A549 (cell line): ENCODE measurements at regions not wholly inside any gene's neighbourhood (a gene's known extent, or its start where the extent isn't known, plus 50 kb on each side); places are given as distances from the start of the nearest gene placed in this dataset.

Source experiments
- ATAC-seq, 2 experiments: fragments of 200-7000 bp in 1 of 2; fragments of >200 bp in 1 of 2; cut with Nextera tagmentation in 1 of 2; cut with Tn5 transposase in 1 of 2; 3 replicates each; pipeline versions ENCODE4 v1.8.0 to v1.9.1; 2018 to 2020; ENCODE audit warnings: mild to moderate bottlenecking in 1 of 2, moderate library complexity in 1 of 2
- CTCF ChIA-PET: fragments of 300-600 bp; sonication (Branson Sonifier 250); formaldehyde crosslinking; extraction: SDS; loops from one replicate; lab custom pipeline; 2021; ENCODE audit warnings: antibody characterized with exemption, inconsistent platforms; lab: Yijun Ruan, JAX
- POLR2A ChIA-PET: fragments of 350-600 bp; formaldehyde crosslinking; extraction: SDS; loops from one replicate; lab custom pipeline; 2021; ENCODE audit warnings: antibody characterized with exemption, inconsistent platforms; lab: Yijun Ruan, JAX
- DNase-seq, 2 experiments: peaks; one replicate each; pipeline versions ENCODE4 v3.0.0 to v3.0.0-alpha.2; 2011 to 2016; ENCODE audit warnings: low read depth in 1 of 2, low spot score in 1 of 2
- FAIRE-seq: peaks from 2 replicates; lab custom pipeline; 2011; peaks lifted over from hg19 to GRCh38; lab: Jason Lieb, UNC
- H3K27ac ChIP-seq, 2 experiments: fragments of >200 bp; sonication (Bioruptor Twin); formaldehyde crosslinking; 3 replicates each; pipeline ENCODE4 v1.5.1; 2016 to 2017
- H3K4me1 ChIP-seq: fragments of >200 bp; sonication (Bioruptor Twin); formaldehyde crosslinking; 3 replicates; pipeline ENCODE4 v1.6.1; 2016
- H3K4me2 ChIP-seq: fragments of >200 bp; sonication (Bioruptor Twin); formaldehyde crosslinking; 3 replicates; pipeline ENCODE4 v1.6.1; 2016
- H3K4me3 ChIP-seq: fragments of >200 bp; sonication (Bioruptor Twin); formaldehyde crosslinking; 3 replicates; pipeline ENCODE4 v1.5.1; 2016
- H3K9me3 ChIP-seq: fragments of >200 bp; sonication (Bioruptor Twin); formaldehyde crosslinking; 3 replicates; pipeline ENCODE4 v1.6.1; 2016
- CHD2 ChIP-seq: fragments of 150-350 bp; IDR thresholded peaks from 2 replicates; pipeline ENCODE4 v1.6.1; 2014; ENCODE audit warnings: low read length; ENCODE audit not compliant: partially characterized antibody
- CHD4 ChIP-seq: fragments of 200-600 bp; sonication (generic); IDR thresholded peaks from 2 replicates; pipeline ENCODE4 v1.6.1; 2016; ENCODE audit warnings: antibody characterized with exemption, mild to moderate bottlenecking, borderline replicate concordance
- EP300 ChIP-seq, 2 experiments: fragments of >200 bp; sonication (Bioruptor Twin); formaldehyde crosslinking; IDR thresholded peaks; 2 replicates in 1 of 2; 3 replicates in 1 of 2; pipeline ENCODE4 v1.6.1; 2016 to 2017
- ESRRA ChIP-seq: fragments of 150-350 bp; IDR thresholded peaks from 2 replicates; pipeline ENCODE4 v1.6.1; 2014; ENCODE audit warnings: mild to moderate bottlenecking, low read length, borderline replicate concordance
- FOSB ChIP-seq: fragments of 250-450 bp; sonication (Bioruptor Pico); IDR thresholded peaks from 2 replicates; pipeline ENCODE4 v1.5.0; 2020; ENCODE audit warnings: mild to moderate bottlenecking, moderate library complexity
- FOSL2 ChIP-seq, 2 experiments: fragments of 450-650 bp in 1 of 2; fragments of >200 bp in 1 of 2; sonication (Bioruptor Twin) in 1 of 2; formaldehyde crosslinking; IDR thresholded peaks; 2 replicates each; pipeline versions ENCODE4 v1.5.0 to v1.6.1; 2016 to 2020; ENCODE audit warnings: mild to moderate bottlenecking in 1 of 2, moderate library complexity in 1 of 2
- FOXS1 ChIP-seq: fragments of 250-450 bp; sonication (Bioruptor Pico); IDR thresholded peaks from 2 replicates; pipeline ENCODE4 v1.5.0; 2020; ENCODE audit warnings: mild to moderate bottlenecking, moderate library complexity
- GATA3 ChIP-seq: IDR thresholded peaks from 2 replicates; pipeline ENCODE4 v1.6.1; 2012; ENCODE audit warnings: borderline replicate concordance
- HOXA7 ChIP-seq: fragments of 250-450 bp; sonication (Bioruptor Pico); IDR thresholded peaks from 2 replicates; pipeline ENCODE4 v1.5.0; 2020; ENCODE audit warnings: mild to moderate bottlenecking, moderate library complexity
- KDM5A ChIP-seq: fragments of 200-600 bp; sonication (generic); IDR thresholded peaks from 2 replicates; pipeline ENCODE4 v1.6.1; 2016; ENCODE audit warnings: antibody characterized with exemption, mild to moderate bottlenecking
- MAX ChIP-seq: IDR thresholded peaks from 2 replicates; pipeline ENCODE4 v1.6.1; 2012
- MYC ChIP-seq: IDR thresholded peaks from 2 replicates; pipeline ENCODE4 v1.6.1; 2012; ENCODE audit warnings: mild to moderate bottlenecking, inconsistent platforms, low read length, improper control_type of control experiment, borderline replicate concordance
- NFE2L2 ChIP-seq: fragments of 150-350 bp; conservative IDR thresholded peaks from 2 replicates; pipeline ENCODE4 v1.6.1; 2014; ENCODE audit warnings: low read length
- NPAS2 ChIP-seq: fragments of 250-450 bp; sonication (Bioruptor Pico); IDR thresholded peaks from 2 replicates; pipeline ENCODE4 v1.8.0; 2022; ENCODE audit warnings: mild to moderate bottlenecking, moderate library complexity, borderline replicate concordance
- NR3C1 ChIP-seq: fragments of >200 bp; sonication (Bioruptor Twin); formaldehyde crosslinking; IDR thresholded peaks from 3 replicates; pipeline ENCODE4 v1.6.1; 2017
- PBX3 ChIP-seq: IDR thresholded peaks from 2 replicates; pipeline ENCODE4 v1.6.1; 2012
- POLR2A ChIP-seq: IDR thresholded peaks from 2 replicates; pipeline ENCODE4 v1.6.1; 2012; ENCODE audit warnings: mild to moderate bottlenecking, low read length
- POLR2AphosphoS2 ChIP-seq: conservative IDR thresholded peaks from 2 replicates; pipeline ENCODE4 v1.6.1; 2012; ENCODE audit warnings: low read length, improper control_type of control experiment, inconsistent platforms
- RAD21 ChIP-seq, 2 experiments: fragments of >200 bp in 1 of 2; sonication (Bioruptor Twin) in 1 of 2; formaldehyde crosslinking in 1 of 2; IDR thresholded peaks in 1 of 2; conservative IDR thresholded peaks in 1 of 2; 2 replicates in 1 of 2; 3 replicates in 1 of 2; pipeline ENCODE4 v1.6.1; 2012 to 2018; ENCODE audit warnings: inconsistent platforms in 1 of 2
- REST ChIP-seq: fragments of 200-600 bp; sonication (generic); IDR thresholded peaks from 2 replicates; pipeline ENCODE4 v1.6.1; 2016; ENCODE audit warnings: antibody characterized with exemption, mild to moderate bottlenecking, moderate library complexity
- RNF2 ChIP-seq: fragments of 200-600 bp; sonication (generic); IDR thresholded peaks from 2 replicates; pipeline ENCODE4 v1.6.1; 2016; ENCODE audit warnings: low read depth, mild to moderate bottlenecking, antibody characterized with exemption, moderate library complexity, borderline replicate concordance
- TFCP2L1 ChIP-seq: fragments of 250-450 bp; sonication (Bioruptor Pico); IDR thresholded peaks from 2 replicates; pipeline ENCODE4 v1.5.0; 2021; ENCODE audit warnings: mild to moderate bottlenecking
- TP53 ChIP-seq: fragments of 250-450 bp; sonication (Bioruptor Pico); IDR thresholded peaks from 2 replicates; pipeline ENCODE4 v1.5.0; 2021; ENCODE audit warnings: mild to moderate bottlenecking, moderate library complexity
- ZFP36 ChIP-seq: fragments of 450-650 bp; IDR thresholded peaks from 2 replicates; pipeline ENCODE4 v1.6.1; 2014; ENCODE audit warnings: borderline replicate concordance; ENCODE audit not compliant: partially characterized antibody
- ZSCAN20 ChIP-seq: fragments of 250-450 bp; sonication (Bioruptor Pico); IDR thresholded peaks from 2 replicates; pipeline ENCODE4 v1.8.0; 2022; ENCODE audit warnings: mild to moderate bottlenecking, moderate library complexity
- WGBS: methylation state at CpG from one replicate; pipeline ENCODE4 v1.1.6; 2017; ENCODE audit errors: missing lambda C conversion rate; 5-methylcytosine and 5-hydroxymethylcytosine counted together

- WGBS: 23% methylated on average over 6 of the region's 6 CpGs
- CTCF ChIA-PET: interaction anchor here (0.8 kb wide), 1 partner anchor 1454 kb away, joined by 3 read pairs; no protein-coding TSS in a partner anchor
Observed at GRCh38 chr4:165610679-165611437, 232.1 kb downstream of the CPE start.

GRCh38 chr4:165612936-165613335 is 234.1 kb downstream of the CPE start:
- CTCF ChIA-PET: interaction anchor here (0.6 kb wide), 1 partner anchor 735 kb away, joined by 3 read pairs; no protein-coding TSS in a partner anchor
- POLR2A ChIA-PET: no interaction called here
- Histone ChIP-seq H3K4me3 (no peak overlapping the region), H3K27ac (no peak overlapping the region), H3K4me1 (no peaks in the 10 kb centered on the region), H3K4me2 (no peak overlapping the region), H3K9me3 (no peaks in the 10 kb centered on the region)
- no peak for TF ChIP-seq RNF2
- TF ChIP-seq CHD4: no peak
- TF ChIP-seq FOXS1 (CRISPR knock-in tag): no peak
- TF ChIP-seq ESRRA: no peak
- TF ChIP-seq RAD21 (conservative IDR thresholded peaks at IDR 0.05 in 1 of 2, IDR thresholded peaks at IDR 0.05 in 1 of 2): no peak
- TF ChIP-seq PBX3: no peak
- no peak for TF ChIP-seq ZSCAN20 (CRISPR knock-in tag)
- TF ChIP-seq HOXA7 (CRISPR knock-in tag): no peak
- no peak for TF ChIP-seq FOSB (CRISPR knock-in tag)
- TF ChIP-seq POLR2AphosphoS2: no peak
- TF ChIP-seq EP300 (IDR thresholded peaks at IDR 0.05): no peak
- TF ChIP-seq MYC: no peak
- no peak for TF ChIP-seq NFE2L2
- ATAC-seq (no peak), FAIRE-seq (no peak), DNase-seq (no peak)
- WGBS: 0% methylated on average over 1 of the region's 1 CpG

More at GRCh38 chr4:165610679-165611437, 232.1 kb downstream of the CPE start:
- Histone ChIP-seq H3K4me2 (no peak overlapping the region), H3K4me3 (no peak overlapping the region)
- POLR2A ChIA-PET: no interaction called here
- no peak for ATAC-seq
- no peak for TF ChIP-seq NPAS2
- no peak for TF ChIP-seq REST
- TF ChIP-seq POLR2A: no peak
- no peak for TF ChIP-seq TFCP2L1 (CRISPR knock-in tag)
- no peak for TF ChIP-seq NR3C1
- TF ChIP-seq TP53: no peak
- no peak for TF ChIP-seq FOSL2 (IDR thresholded peaks at IDR 0.05)
- TF ChIP-seq FOSL2 (CRISPR knock-in tag; IDR thresholded peaks at IDR 0.05): no peak
- TF ChIP-seq CHD4: no peak
- TF ChIP-seq GATA3: no peak
- no peak for TF ChIP-seq CHD2
- TF ChIP-seq MYC: no peak
- no peak for TF ChIP-seq KDM5A
- no peak for TF ChIP-seq MAX
- TF ChIP-seq ZFP36: no peak
- TF ChIP-seq, all 56 proteins: peak for 0
- Histone ChIP-seq H3K4me1 (no peaks in the 10 kb centered on the region), H3K9me3 (no peaks in the 10 kb centered on the region), H3K27ac (no peak overlapping the region)
- DNase-seq (no peak), FAIRE-seq (no peak)
